DMS79 treated with DMSO at 0.1 percent for 48 hours (cell line): ENCODE measurements at regions not wholly inside any gene's neighbourhood (a gene's known extent, or its start where the extent isn't known, plus 50 kb on each side); places are given as distances from the start of the nearest gene placed in this dataset.
"Not testable (repeated sequence)": the region's sequence is repeated elsewhere in the genome, so short reads cannot be mapped to it uniquely, and the experiment has no call there.

ENCODE experiments used
- DNase-seq: peaks from one replicate; lab custom pipeline; 2025; lab: John Stamatoyannopoulos, UW

DNA sequence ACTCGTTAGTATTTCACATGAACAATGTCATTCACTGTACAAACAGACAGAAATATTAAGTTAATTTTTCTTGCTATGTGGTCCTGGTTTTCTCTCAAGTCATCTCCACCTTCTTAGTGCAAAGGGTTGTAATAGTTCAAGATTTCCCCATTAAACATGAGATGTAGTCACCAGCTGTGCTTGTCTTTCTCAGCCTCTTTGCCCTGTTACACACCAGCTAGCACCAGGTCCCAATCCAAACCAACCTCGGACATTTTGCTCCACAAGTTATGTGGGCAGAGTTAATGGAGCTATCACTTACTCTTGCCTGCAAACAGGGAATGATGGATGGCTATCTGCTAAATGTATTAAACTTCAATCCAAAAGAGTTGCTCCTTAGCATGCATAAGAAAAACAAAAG lies 328.1 kb downstream of the TLE1 start:
- DNase-seq: no peak

GRCh38 chr9:81351166-81351565 lies 338.2 kb downstream of the TLE1 start:
- DNase-seq: no peak

DNA sequence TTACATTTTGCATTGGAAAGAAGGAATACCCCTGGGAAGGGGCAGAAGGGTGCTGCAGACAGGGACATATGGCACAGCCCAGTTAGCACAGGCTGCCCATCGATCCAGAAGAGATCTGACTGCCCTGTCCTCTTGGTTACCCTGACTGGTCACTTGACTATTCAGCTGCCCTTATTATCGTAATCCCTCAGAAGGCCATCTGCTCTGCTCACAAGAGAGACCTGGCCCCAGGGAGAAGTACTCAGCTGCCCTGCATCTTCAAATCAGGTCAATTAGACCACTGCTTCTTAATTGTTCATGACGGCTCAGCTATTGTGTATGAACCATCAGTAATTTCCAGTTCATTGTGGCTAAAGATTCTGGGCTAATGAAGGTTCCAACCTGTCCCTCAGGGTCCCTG lies 345.0 kb downstream of the TLE1 start:
- no peak for DNase-seq

DNA sequence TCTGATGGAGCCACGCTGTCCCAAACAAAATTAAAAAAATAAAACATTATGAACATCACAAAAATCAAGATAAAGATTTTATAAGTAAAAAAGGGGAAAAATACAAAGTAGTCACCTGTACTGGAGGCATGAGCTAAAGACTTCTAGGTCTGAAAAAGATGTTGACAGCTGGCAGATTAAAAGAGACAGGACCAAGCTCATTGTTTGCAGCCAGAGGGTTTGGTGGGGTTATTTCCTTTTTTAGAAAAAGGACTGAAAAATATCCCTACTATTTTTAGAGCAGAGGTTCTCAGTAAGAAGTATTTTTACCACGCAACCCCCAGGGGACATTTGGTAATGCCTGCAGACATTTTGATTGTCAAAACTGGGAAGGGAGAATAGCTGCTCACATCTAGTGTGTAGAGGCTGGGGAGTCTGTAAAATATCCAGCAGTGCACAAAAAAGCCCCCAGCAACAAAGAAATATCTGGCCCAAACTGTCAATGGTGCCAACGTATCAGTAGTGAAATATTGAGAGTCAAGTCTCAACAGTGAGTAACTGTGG lies 353.4 kb downstream of the TLE1 start:
- no peak for DNase-seq

- DNase-seq: no peak
Measured at GRCh38 chr9:81321551-81321950, 367.8 kb downstream of the TLE1 start.

DNA sequence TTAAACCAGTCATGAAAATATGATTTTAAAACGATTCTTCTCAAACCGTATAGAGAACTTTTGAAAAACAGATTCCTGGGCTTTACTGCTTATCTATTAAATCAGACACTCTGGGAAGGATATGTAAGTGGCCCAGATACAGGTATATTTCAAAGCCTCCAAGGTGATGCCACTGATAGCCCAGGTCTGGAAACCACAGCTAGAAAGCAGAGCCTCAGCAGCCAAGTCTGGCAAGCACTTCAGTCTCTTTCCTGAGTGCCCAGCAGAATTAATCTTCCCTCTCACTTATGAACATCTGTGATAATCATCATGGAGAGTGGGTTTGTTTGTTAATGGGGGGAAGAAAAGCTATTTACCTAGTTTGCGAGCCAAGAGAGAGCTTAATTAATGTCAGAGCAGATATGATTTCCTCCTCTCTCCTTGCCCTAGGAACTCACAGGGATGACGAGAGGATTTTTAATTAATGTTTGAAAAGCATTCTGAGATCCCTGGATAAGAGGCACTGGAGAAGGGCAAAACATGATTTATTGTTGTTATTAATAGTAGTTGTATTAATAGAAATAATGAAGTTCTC lies 368.4 kb downstream of the TLE1 start:
- DNase-seq: peak; percentile 84

DNA sequence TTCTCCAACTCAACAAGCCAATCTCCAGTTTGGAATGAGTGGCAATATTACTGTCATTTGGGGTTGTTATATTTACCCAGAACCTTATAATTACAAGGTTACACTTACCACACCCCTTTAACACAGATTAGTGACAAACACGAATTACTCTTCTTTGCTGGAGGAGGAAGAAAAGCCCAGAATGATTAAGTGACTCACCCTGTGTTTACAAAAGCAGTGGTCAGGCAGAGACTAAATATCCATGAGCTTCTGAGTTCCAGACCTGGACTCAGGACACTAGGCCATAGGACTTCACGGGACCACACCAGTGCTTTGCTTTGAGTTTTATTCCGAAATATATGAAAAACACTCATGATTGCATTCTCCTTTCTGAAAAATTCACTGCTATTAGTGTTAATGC lies 370.8 kb downstream of the TLE1 start:
- no peak for DNase-seq

GRCh38 chr9:81317939-81318338 lies 371.4 kb downstream of the TLE1 start:
- no peak for DNase-seq

GRCh38 chr9:81317223-81317622 lies 372.1 kb downstream of the TLE1 start:
- DNase-seq: no peak

- no peak for DNase-seq
Measured at GRCh38 chr9:81314490-81314889, 374.9 kb downstream of the TLE1 start.

- no peak for DNase-seq
Measured at GRCh38 chr9:81313877-81314276, 375.5 kb downstream of the TLE1 start.

- no peak for DNase-seq
Measured at GRCh38 chr9:81312346-81312745, 377.0 kb downstream of the TLE1 start.

GRCh38 chr9:81308404-81308803 lies 380.9 kb downstream of the TLE1 start:
- DNase-seq: no peak

- DNase-seq: not testable (repeated sequence)
Measured at GRCh38 chr9:81307791-81308190, 381.6 kb downstream of the TLE1 start.

- no peak for DNase-seq
Measured at GRCh38 chr9:81305561-81306182, 383.7 kb downstream of the TLE1 start.

DNA sequence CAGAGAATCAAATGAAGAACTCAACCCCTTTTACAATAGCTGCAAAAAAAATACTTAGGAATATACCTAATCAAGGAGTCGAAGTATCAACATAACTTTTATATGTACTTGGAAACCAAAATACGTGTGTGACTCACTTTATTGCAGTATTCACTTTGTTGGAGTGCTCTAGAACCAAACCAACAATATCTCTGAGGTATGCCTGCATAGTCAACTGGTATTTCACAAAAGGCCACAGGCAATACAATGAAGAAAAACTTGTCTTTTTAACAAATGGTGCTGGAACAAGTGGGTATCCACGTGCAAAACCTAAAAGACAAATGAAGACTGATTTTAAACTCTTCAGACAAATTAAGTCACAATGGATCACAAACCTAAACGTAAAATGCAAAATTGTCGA lies 385.7 kb downstream of the TLE1 start:
- DNase-seq: no peak

GRCh38 chr9:81293651-81294050 lies 395.7 kb downstream of the TLE1 start:
- DNase-seq: no peak

DNA sequence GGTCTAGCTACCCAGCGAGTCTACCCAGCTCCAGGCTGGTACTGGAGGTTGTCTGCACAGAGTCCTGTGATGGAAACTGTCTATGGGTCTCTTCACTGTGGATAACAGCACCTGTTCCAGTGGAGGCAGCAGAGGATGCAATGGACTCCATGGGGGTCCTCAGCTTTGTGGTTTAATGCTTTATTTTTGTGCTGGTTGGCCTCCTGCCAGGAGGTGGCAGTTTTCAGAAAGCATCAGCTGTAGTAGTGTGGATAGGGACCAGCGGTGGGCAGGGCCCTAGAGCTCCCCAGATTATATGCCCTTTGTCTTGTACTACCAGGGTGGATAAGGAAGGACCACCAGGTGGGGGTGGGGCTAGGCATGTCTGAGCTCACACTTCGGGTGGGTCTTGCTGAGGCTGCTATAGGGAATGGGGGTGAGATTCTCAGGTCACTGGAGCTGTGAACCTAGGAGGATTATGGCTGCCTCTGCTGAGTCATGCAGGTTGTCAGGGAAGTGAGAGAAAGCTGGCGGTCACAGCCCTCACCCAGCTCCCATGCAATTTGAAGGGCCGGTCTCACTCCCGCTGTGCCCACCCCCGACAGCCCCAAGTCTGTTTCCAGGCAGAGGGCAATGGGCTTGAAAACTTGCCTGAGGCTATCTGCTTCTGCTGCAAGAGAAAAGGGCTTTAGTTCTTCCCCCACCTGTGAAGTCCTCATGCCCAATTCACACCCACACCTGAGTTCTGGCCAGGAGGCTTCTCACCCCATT lies 397.1 kb downstream of the TLE1 start:
- DNase-seq: no peak

DNA sequence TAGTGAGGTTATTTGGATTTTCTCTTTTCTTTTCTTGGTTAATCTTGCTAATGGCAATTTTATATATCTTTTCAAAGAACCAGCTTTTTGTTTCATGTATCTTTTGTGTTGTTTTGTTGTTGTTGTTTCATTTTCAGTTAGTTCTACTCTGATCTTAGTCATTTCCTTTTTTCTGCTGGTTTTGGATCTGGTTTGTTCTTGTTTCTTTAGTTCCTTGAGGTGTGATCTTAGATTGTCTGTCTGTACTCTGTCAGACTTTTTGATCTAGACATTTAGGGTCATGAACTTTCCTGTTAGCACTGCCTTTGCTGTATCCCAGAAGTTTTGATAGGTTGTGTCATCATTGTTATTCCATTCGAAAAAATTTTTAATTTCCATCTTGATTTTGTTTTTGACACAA lies 399.7 kb downstream of the TLE1 start:
- DNase-seq: no peak

DNA sequence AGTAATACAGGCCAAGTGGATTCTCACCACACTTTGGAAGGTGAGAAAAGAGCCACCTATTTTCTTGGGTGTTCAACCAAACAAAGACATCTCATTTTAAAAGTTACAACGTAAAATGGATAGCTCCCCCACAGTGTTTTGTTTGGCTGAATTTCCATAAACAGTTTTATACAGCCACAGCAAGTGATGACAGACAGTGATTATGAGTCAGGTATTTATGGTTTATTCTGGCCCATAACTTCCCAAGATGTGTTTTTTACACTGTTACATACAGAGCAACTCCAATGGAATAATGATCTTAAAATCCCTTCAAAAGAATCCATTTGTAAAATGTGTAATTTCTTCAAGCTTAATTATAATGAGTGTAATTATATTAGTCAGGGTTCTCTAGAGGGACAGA lies 421.3 kb downstream of the TLE1 start:
- DNase-seq: no peak

GRCh38 chr9:81266674-81267073 lies 422.7 kb downstream of the TLE1 start:
- no peak for DNase-seq

DNA sequence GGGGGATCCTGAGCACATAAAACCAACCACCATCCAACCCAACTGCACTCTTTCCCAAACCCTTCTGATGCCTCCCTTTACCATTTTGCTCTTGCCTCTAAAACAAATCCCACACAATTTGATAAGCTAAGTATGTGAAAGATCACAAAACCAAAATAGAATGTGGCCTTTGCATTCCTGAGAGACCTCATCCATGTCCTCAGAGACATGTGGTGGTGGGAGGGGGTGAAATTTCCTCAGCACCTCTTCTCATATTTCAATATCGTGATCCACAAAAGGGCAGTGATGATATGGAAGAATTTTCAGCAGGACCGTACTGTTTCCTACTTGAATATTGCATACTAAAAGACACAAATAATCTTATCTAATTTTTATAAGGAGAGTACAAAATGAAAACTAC lies 423.3 kb downstream of the TLE1 start:
- DNase-seq: no peak

- DNase-seq: no peak
Measured at GRCh38 chr9:81264516-81264915, 424.8 kb downstream of the TLE1 start.
